CD14-positive monocyte (primary cell): ENCODE measurements at regions not wholly inside any gene's neighbourhood (a gene's known extent, or its start where the extent isn't known, plus 50 kb on each side); places are given as distances from the start of the nearest gene placed in this dataset.

Source experiments
- DNase-seq, 3 donors: peaks; one replicate each; pipeline ENCODE4 v3.0.0-alpha.2; 2011 to 2022
- H2AFZ ChIP-seq: 2 replicates; pipeline ENCODE4 v1.6.0; 2012; ENCODE audit warnings: mild to moderate bottlenecking, low read depth, low read length, inconsistent platforms; ENCODE audit not compliant: insufficient read depth, poor library complexity, severe bottlenecking
- H3K27ac ChIP-seq, 2 donors: 1 replicate in 1 of 2; 2 replicates in 1 of 2; pipeline ENCODE4 v1.5.1; 2012 to 2013; ENCODE audit warnings: low read length in 2 of 2, control low read depth in 1 of 2, inconsistent platforms in 1 of 2, low read depth in 1 of 2, mild to moderate bottlenecking in 1 of 2
- H3K27me3 ChIP-seq, 2 donors: one replicate each; pipeline versions ENCODE4 v1.6.0 to v1.6.1; 2011 to 2013; ENCODE audit warnings: low read length in 2 of 2; ENCODE audit not compliant: control insufficient read depth in 2 of 2, insufficient read depth in 2 of 2
- H3K36me3 ChIP-seq, 2 donors: replicated peaks in 1 of 2; 1 replicate in 1 of 2; 2 replicates in 1 of 2; pipeline versions ENCODE4 v1.5.1 to v1.6.1; 2012 to 2013; ENCODE audit warnings: low read length in 2 of 2, control low read depth in 1 of 2, inconsistent platforms in 1 of 2, mild to moderate bottlenecking in 1 of 2; ENCODE audit not compliant: insufficient read depth in 2 of 2, control insufficient read depth in 1 of 2
- H3K4me1 ChIP-seq, 2 donors: 1 replicate in 1 of 2; 2 replicates in 1 of 2; pipeline versions ENCODE4 v1.5.1 to v1.6.1; 2012 to 2013; ENCODE audit warnings: low read length in 2 of 2, control low read depth in 1 of 2, inconsistent platforms in 1 of 2, mild to moderate bottlenecking in 1 of 2, moderate library complexity in 1 of 2; ENCODE audit not compliant: insufficient read depth in 2 of 2, control insufficient read depth in 1 of 2
- H3K4me2 ChIP-seq: replicated peaks from 2 replicates; pipeline ENCODE3; 2012; ENCODE audit warnings: low read length, moderate library complexity, mild to moderate bottlenecking; ENCODE audit not compliant: poor library complexity, severe bottlenecking; ENCODE audit errors: extremely low read depth
- H3K4me3 ChIP-seq, 3 experiments: fragments of 200-600 bp in 1 of 3; sonication (generic) in 1 of 3; replicated peaks in 1 of 3; 1 replicate in 2 of 3; 2 replicates in 1 of 3; pipeline ENCODE4 v1.5.1; 2011 to 2013; ENCODE audit warnings: low read length in 3 of 3, mild to moderate bottlenecking in 3 of 3, control low read depth in 2 of 3, low read depth in 2 of 3, inconsistent platforms in 1 of 3, moderate library complexity in 1 of 3
- H3K79me2 ChIP-seq: 2 replicates; pipeline ENCODE4 v1.6.0; 2012; ENCODE audit warnings: mild to moderate bottlenecking, control low read depth, inconsistent platforms, low read length, moderate library complexity; ENCODE audit not compliant: insufficient read depth
- H3K9ac ChIP-seq: 2 replicates; pipeline ENCODE4 v1.6.0; 2017; ENCODE audit warnings: low read length, mild to moderate bottlenecking; ENCODE audit not compliant: insufficient read depth, poor library complexity, severe bottlenecking
- H3K9me3 ChIP-seq, 2 donors: replicated peaks in 1 of 2; 1 replicate in 1 of 2; 2 replicates in 1 of 2; pipeline versions ENCODE4 v1.5.1 to v1.6.1; 2012 to 2013; ENCODE audit warnings: low read length in 2 of 2, control low read depth in 1 of 2; ENCODE audit not compliant: control insufficient read depth in 1 of 2, insufficient read depth in 1 of 2
- H4K20me1 ChIP-seq: 2 replicates; pipeline ENCODE4 v1.6.0; 2012; ENCODE audit warnings: mild to moderate bottlenecking, low read length, control low read depth, moderate library complexity; ENCODE audit not compliant: insufficient read depth
- H3K27ac Mint-ChIP-seq, 7 donors: one replicate each; pipeline ENCODE4 v1.8.0; 2020; ENCODE audit warnings: mild to moderate bottlenecking in 7 of 7, mixed read lengths in 7 of 7, moderate library complexity in 6 of 7, inconsistent platforms in 2 of 7
- H3K27me3 Mint-ChIP-seq, 3 donors: one replicate each; pipeline ENCODE4 v1.8.0; 2021 to 2022; ENCODE audit warnings: low read depth in 3 of 3, mild to moderate bottlenecking in 3 of 3, mixed read lengths in 3 of 3, moderate library complexity in 3 of 3, inconsistent platforms in 1 of 3
- H3K36me3 Mint-ChIP-seq, 2 donors: one replicate each; pipeline ENCODE4 v1.8.0; 2020; ENCODE audit warnings: mixed read lengths in 2 of 2, inconsistent platforms in 1 of 2, mild to moderate bottlenecking in 1 of 2
- H3K4me1 Mint-ChIP-seq: one replicate; pipeline ENCODE4 v1.8.0; 2020; ENCODE audit warnings: mild to moderate bottlenecking, mixed read lengths
- H3K4me3 Mint-ChIP-seq, 2 donors: one replicate each; pipeline ENCODE4 v1.8.0; 2020; ENCODE audit warnings: mild to moderate bottlenecking in 2 of 2, mixed read lengths in 2 of 2, moderate library complexity in 1 of 2
- H3K9me3 Mint-ChIP-seq, 7 donors: one replicate each; pipeline ENCODE4 v1.8.0; 2020 to 2022; ENCODE audit warnings: mixed read lengths in 7 of 7, mild to moderate bottlenecking in 6 of 7, moderate library complexity in 6 of 7, inconsistent platforms in 2 of 7
- WGBS: methylation state at CpG from one replicate; pipeline ENCODE4 v1.1.5; 2013; ENCODE audit warnings: missing lambda C conversion rate; ENCODE audit not compliant: insufficient coverage; 5-methylcytosine and 5-hydroxymethylcytosine counted together
- intact Hi-C, 2 donors: fragments of 100-400 bp; cut with micrococcal nuclease; formaldehyde crosslinking; loops; one replicate each; pipeline versions ENCODE4 v1.15.0 to v1.15.1; 2023
- TF ChIP-seq, protein P1 (sequence below): fragments of 200-600 bp; IDR thresholded peaks from one replicate; pipeline ENCODE4 v1.8.0; 2022; ENCODE audit warnings: antibody characterized with exemption, mild to moderate bottlenecking

DNA sequence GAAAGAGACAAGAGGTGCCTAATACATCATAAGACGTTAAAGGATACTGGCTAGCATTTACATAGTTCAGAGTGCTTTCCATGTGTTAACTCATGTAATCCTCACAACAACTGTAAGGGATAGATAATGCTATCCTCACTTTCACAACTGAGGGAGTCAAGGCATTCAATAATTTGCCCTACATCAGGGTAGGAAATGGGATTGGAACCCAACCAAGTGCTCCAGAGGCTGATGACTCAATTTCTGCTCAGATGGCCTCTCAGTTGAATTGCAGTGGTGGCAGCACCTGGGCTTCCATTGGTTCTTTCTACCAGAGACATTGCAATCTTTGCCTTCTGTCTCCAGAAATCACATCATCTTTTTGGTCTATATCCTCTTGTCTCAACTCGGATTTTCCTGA, 232.9 kb downstream of the ETS1 start:
- Histone ChIP-seq H3K36me3 (no peaks in the 10 kb centered on the region), H3K4me2 (no peak overlapping the region), H2AFZ (no peak overlapping the region), H3K4me3 (no peak overlapping the region), H3K27me3 (no peaks in the 10 kb centered on the region), H3K27ac (no peak overlapping the region), H4K20me1 (no peaks in the 10 kb centered on the region), H3K9me3 (no peaks in the 10 kb centered on the region), H3K79me2 (no peaks in the 10 kb centered on the region), H3K9ac (no peak overlapping the region), H3K4me1 (no peaks in the 10 kb centered on the region)
- Mint-ChIP-seq H3K9me3 (peaks cover 0 to 2% (median 0%) of the 10 kb centered on the region in 7 donors), H3K4me3 (no peak overlapping the region), H3K27me3 (peaks cover 1 to 3% (median 3%) of the 10 kb centered on the region in 3 donors), H3K36me3 (no peaks in the 10 kb centered on the region), H3K27ac (no peak overlapping the region), H3K4me1 (no peaks in the 10 kb centered on the region)
- DNase-seq, result no peak
- WGBS, result 100% methylated on average over 2 of the region's 2 CpGs
- TF ChIP-seq, protein P1, sequence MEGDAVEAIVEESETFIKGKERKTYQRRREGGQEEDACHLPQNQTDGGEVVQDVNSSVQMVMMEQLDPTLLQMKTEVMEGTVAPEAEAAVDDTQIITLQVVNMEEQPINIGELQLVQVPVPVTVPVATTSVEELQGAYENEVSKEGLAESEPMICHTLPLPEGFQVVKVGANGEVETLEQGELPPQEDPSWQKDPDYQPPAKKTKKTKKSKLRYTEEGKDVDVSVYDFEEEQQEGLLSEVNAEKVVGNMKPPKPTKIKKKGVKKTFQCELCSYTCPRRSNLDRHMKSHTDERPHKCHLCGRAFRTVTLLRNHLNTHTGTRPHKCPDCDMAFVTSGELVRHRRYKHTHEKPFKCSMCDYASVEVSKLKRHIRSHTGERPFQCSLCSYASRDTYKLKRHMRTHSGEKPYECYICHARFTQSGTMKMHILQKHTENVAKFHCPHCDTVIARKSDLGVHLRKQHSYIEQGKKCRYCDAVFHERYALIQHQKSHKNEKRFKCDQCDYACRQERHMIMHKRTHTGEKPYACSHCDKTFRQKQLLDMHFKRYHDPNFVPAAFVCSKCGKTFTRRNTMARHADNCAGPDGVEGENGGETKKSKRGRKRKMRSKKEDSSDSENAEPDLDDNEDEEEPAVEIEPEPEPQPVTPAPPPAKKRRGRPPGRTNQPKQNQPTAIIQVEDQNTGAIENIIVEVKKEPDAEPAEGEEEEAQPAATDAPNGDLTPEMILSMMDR, result no peak
- intact Hi-C loops, result no loop called here

DNA sequence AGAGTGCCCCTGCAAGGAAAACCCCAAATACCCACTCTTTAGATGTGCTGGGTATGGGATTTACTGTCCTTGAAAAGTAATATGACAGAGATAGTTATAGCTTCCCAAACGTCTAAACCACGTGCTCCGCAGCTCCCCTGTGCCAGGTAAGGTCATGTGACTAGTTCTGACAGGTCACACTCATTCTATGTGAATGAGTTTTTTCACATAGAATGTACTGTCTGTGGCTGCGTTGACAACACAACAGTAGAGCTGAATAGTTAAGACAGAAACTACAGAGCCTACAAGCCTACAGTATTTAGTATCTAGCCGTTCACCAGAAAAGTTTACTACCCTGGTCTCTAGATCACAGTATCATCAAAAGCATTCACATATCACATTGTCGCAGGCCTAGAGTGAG, 236.2 kb downstream of the ETS1 start:
- no peak overlapping the region for H3K27ac Mint-ChIP-seq
- Histone ChIP-seq H3K79me2 (no peaks in the 10 kb centered on the region), H3K9me3 (no peaks in the 10 kb centered on the region), H3K36me3 (no peaks in the 10 kb centered on the region), H3K27ac (no peak overlapping the region), H3K4me1 (no peaks in the 10 kb centered on the region), H3K27me3 (no peaks in the 10 kb centered on the region), H2AFZ (no peak overlapping the region), H3K9ac (no peak overlapping the region), H3K4me3 (no peak overlapping the region), H3K4me2 (no peak overlapping the region), H4K20me1 (no peaks in the 10 kb centered on the region)
- intact Hi-C loops, result no loop called here
- no peak overlapping the region for H3K4me3 Mint-ChIP-seq
- peaks cover 1 to 3% (median 3%) of the 10 kb centered on the region in 3 donors for H3K27me3 Mint-ChIP-seq
- WGBS, result 100% methylated on average over 1 of the region's 6 CpGs
- H3K36me3 Mint-ChIP-seq, result no peaks in the 10 kb centered on the region
- H3K9me3 Mint-ChIP-seq, result peaks cover 0 to 2% (median 0%) of the 10 kb centered on the region in 7 donors
- H3K4me1 Mint-ChIP-seq, result no peaks in the 10 kb centered on the region
- DNase-seq, result no peak
- TF ChIP-seq, protein P1, result no peak
